GM10248 (cell line): ENCODE measurements at regions not wholly inside any gene's neighbourhood (a gene's known extent, or its start where the extent isn't known, plus 50 kb on each side); places are given as distances from the start of the nearest gene placed in this dataset.

Source experiments
- CTCF ChIA-PET: fragments of 300-600 bp; sonication (Branson Sonifier 250); formaldehyde crosslinking; extraction: SDS; loops from one replicate; lab custom pipeline; 2021; ENCODE audit warnings: antibody characterized with exemption; lab: Yijun Ruan, JAX
- POLR2A ChIA-PET: fragments of 350-650 bp; sonication (Branson Sonifier 250); formaldehyde crosslinking; extraction: SDS; loops from one replicate; lab custom pipeline; 2020; ENCODE audit warnings: antibody characterized with exemption; lab: Yijun Ruan, JAX
- DNase-seq: peaks from one replicate; pipeline ENCODE4 v3.0.0; 2012; ENCODE audit errors: extremely low spot score
- CTCF ChIP-seq: IDR thresholded peaks from 2 replicates; pipeline ENCODE4 v1.5.1; 2012; ENCODE audit warnings: mild to moderate bottlenecking, low read depth; ENCODE audit errors: extremely low read depth, missing control alignments, control extremely low read depth

GRCh38 chr2:167491788-167492187 is 603.5 kb downstream of the XIRP2 start:
- no peak for DNase-seq
- ChIA-PET POLR2A (no interaction called here), CTCF (no interaction called here)
- no peak for TF ChIP-seq CTCF

GRCh38 chr2:167490455-167490854 is 602.2 kb downstream of the XIRP2 start:
- TF ChIP-seq CTCF: no peak
- DNase-seq: no peak
- POLR2A ChIA-PET: no interaction called here
- CTCF ChIA-PET: no interaction called here

DNA sequence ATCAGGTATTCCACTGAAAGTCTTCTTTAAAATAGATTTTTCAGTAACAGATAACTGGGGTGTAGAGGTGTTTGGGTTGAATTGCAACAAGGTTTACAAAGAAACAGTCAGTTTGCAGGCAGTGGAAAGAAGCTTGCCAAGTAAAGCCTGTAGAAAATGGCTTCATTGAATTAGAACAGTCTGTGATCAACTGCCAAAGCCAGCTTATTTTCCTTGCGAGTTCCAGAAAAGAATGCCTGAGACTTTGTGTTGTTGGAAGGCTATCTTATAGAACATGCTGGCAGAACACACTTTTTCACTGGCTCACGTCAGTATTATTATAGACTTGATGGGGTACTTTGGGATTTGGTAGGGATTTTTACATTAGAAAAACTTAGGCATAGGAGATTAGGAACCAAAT is 601.0 kb downstream of the XIRP2 start:
- no peak for DNase-seq
- ChIA-PET CTCF (no interaction called here), POLR2A (no interaction called here)
- no peak for TF ChIP-seq CTCF

DNA sequence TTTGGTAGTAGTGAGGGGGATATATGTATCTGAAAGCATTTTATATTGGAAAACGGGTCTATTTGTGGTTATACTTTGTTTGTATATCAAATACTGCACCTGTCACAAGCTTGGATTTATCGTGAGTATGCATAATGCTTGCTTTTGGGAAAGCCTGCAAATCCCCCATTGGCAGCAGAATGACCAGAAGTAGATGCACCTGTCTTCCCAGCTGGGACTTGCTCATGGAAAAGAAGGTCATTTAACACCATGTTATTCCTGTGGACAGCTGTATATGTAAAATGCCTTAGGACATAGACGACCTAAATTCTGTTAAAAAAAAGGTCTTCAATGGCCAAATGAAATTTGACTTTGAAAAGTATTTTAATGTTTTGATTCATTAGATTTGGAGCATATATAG is 599.4 kb downstream of the XIRP2 start:
- ChIA-PET CTCF (no interaction called here), POLR2A (no interaction called here)
- no peak for TF ChIP-seq CTCF
- no peak for DNase-seq

DNA sequence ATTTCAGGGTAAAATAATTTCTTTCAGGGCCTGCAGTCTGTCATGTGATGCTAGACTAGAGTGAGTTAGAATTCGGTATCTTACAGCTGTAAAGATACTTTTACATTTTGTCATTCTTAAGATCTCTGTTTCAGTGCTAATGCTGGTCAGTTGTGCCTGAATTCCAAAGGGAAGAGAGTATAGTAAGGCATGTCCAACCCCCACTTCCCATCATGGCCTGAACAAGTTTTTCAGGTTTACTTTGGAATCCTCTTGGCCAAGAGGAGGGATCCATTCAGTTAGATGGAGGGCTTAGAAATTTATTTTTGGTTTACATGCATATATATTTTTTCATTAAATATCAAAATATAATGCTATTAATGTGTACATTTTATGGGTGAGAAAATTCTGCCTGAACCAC is 596.6 kb downstream of the XIRP2 start:
- DNase-seq: no peak
- ChIA-PET POLR2A (no interaction called here), CTCF (no interaction called here)
- no peak for TF ChIP-seq CTCF

DNA sequence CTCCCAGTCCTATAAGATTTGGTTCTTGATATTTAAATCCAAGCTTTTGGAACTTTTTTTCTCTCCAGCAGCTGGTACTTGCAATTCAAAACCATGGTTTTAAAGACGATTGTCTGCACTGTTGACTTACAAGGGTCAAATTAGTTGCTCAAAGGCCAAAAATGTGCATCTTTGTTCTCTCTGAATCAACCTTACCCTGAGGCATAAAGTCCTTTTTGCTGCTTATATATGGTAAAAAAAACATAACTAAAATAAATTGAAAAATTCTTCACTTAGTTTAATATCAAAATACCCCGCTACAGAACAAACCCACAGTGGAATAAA is 592.7 kb downstream of the XIRP2 start:
- CTCF ChIA-PET: interaction anchor here (1.1 kb wide), 1 partner anchor 15 kb away, joined by 3 read pairs; no protein-coding TSS in a partner anchor

More for the DNA sequence above, 592.7 kb downstream of the XIRP2 start:
- POLR2A ChIA-PET: no interaction called here
- TF ChIP-seq CTCF: no peak
- DNase-seq: no peak
